ENCODE measurements at regions not wholly inside any gene's neighbourhood (a gene's known extent, or its start where the extent isn't known, plus 50 kb on each side); places are given as distances from the start of the nearest gene placed in this dataset.

- TF ChIP-seq ESRRA (IDR thresholded peaks at IDR 0.05; ENCODE audit: low read length) (no peak), IKZF1 (conservative IDR thresholded peaks at IDR 0.05) (peak; percentile 44; the same call in 1 of the 2 replicates), EGR1 (IDR thresholded peaks at IDR 0.05; ENCODE audit: borderline replicate concordance in 1 of 2, low read depth in 2 of 2, low read length in 2 of 2) (no peak), PAX5 (IDR thresholded peaks at IDR 0.05; ENCODE audit: borderline replicate concordance, low read depth, low read length) (no peak), TBL1XR1 (IDR thresholded peaks at IDR 0.05; ENCODE audit: low read depth, low read length) (no peak; the same call in 1 of the 2 replicates), BMI1 (IDR thresholded peaks at IDR 0.05; ENCODE audit: borderline replicate concordance) (no peak), POU2F2 (IDR thresholded peaks at IDR 0.05; ENCODE audit: borderline replicate concordance, low read depth, low read length) (no peak), MLLT1 (IDR thresholded peaks at IDR 0.05) (no peak), STAT1 (conservative IDR thresholded peaks at IDR 0.05) (no peak), CREM (IDR thresholded peaks at IDR 0.05; ENCODE audit: low read depth) (peak; percentile 81; the same call in 1 of the 2 replicates), KDM1A (IDR thresholded peaks at IDR 0.05; ENCODE audit: borderline replicate concordance) (no peak), MTA2 (IDR thresholded peaks at IDR 0.05; ENCODE audit: low read depth) (peak; percentile 75; the same call in 1 of the 2 replicates), RUNX3 (IDR thresholded peaks at IDR 0.05; ENCODE audit: low read length) (peak; percentile 78; the same call in 1 of the 2 replicates), STAT3 (IDR thresholded peaks at IDR 0.05; ENCODE audit: low read depth, low read length) (no peak), SMC3 (IDR thresholded peaks at IDR 0.05; ENCODE audit: borderline replicate concordance, low read length) (no peak), RBBP5 (conservative IDR thresholded peaks at IDR 0.05) (no peak), NRF1 (conservative IDR thresholded peaks at IDR 0.05; ENCODE audit: low read depth, low read length) (no peak), EP300 (IDR thresholded peaks at IDR 0.05; ENCODE audit: borderline replicate concordance in 1 of 2, control insufficient read depth in 1 of 2, low read depth in 2 of 2, low read length in 2 of 2) (peak; percentile 22 to 78; a peak in 2 of 4 replicates), POLR2A (IDR thresholded peaks at IDR 0.05; ENCODE audit: low read depth, low read length) (no peak), MYC (IDR thresholded peaks at IDR 0.05; ENCODE audit: insufficient read depth, insufficient read length, insufficient replicate concordance, low read length, severe bottlenecking) (no peak), CBX3 (IDR thresholded peaks at IDR 0.05; ENCODE audit: borderline replicate concordance, low read depth) (no peak), JUNB (IDR thresholded peaks at IDR 0.05) (peak; percentile 78), SMAD1 (IDR thresholded peaks at IDR 0.05; ENCODE audit: low read depth, partially characterized antibody) (no peak), FOXM1 (IDR thresholded peaks at IDR 0.05; ENCODE audit: low read depth, low read length) (peak; percentile 89; the same call in 1 of the 2 replicates), RAD51 (IDR thresholded peaks at IDR 0.05) (no peak)
- TF ChIP-seq, protein P1, sequence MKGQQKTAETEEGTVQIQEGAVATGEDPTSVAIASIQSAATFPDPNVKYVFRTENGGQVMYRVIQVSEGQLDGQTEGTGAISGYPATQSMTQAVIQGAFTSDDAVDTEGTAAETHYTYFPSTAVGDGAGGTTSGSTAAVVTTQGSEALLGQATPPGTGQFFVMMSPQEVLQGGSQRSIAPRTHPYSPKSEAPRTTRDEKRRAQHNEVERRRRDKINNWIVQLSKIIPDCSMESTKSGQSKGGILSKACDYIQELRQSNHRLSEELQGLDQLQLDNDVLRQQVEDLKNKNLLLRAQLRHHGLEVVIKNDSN (IDR thresholded peaks at IDR 0.05; ENCODE audit: borderline replicate concordance, extremely low read length, insufficient read depth, low read depth, low read length): no peak
- TF ChIP-seq, protein P2, sequence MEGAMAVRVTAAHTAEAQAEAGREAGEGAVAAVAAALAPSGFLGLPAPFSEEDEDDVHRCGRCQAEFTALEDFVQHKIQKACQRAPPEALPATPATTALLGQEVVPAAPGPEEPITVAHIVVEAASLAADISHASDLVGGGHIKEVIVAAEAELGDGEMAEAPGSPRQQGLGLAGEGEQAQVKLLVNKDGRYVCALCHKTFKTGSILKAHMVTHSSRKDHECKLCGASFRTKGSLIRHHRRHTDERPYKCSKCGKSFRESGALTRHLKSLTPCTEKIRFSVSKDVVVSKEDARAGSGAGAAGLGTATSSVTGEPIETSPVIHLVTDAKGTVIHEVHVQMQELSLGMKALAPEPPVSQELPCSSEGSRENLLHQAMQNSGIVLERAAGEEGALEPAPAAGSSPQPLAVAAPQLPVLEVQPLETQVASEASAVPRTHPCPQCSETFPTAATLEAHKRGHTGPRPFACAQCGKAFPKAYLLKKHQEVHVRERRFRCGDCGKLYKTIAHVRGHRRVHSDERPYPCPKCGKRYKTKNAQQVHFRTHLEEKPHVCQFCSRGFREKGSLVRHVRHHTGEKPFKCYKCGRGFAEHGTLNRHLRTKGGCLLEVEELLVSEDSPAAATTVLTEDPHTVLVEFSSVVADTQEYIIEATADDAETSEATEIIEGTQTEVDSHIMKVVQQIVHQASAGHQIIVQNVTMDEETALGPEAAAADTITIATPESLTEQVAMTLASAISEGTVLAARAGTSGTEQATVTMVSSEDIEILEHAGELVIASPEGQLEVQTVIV (IDR thresholded peaks at IDR 0.05; ENCODE audit: borderline replicate concordance, partially characterized antibody): no peak
- TF ChIP-seq, protein P3, sequence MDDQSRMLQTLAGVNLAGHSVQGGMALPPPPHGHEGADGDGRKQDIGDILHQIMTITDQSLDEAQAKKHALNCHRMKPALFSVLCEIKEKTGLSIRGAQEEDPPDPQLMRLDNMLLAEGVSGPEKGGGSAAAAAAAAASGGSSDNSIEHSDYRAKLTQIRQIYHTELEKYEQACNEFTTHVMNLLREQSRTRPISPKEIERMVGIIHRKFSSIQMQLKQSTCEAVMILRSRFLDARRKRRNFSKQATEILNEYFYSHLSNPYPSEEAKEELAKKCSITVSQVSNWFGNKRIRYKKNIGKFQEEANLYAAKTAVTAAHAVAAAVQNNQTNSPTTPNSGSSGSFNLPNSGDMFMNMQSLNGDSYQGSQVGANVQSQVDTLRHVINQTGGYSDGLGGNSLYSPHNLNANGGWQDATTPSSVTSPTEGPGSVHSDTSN (IDR thresholded peaks at IDR 0.05; ENCODE audit: insufficient replicate concordance, low read depth, low read length): no peak
These were observed 257.6 kb upstream of the CXXC4 start (continued) for GRCh38 chr4:104752337-104752736.

Data from GM12878 (cell line).